T-helper 17 cell (primary cell): ENCODE measurements at regions not wholly inside any gene's neighbourhood (a gene's known extent, or its start where the extent isn't known, plus 50 kb on each side); places are given as distances from the start of the nearest gene placed in this dataset.
"Not testable (repeated sequence)": the region's sequence is repeated elsewhere in the genome, so short reads cannot be mapped to it uniquely, and the experiment has no call there.

ENCODE experiments used
- ATAC-seq: fragments of 150-1000 bp; cut with Tn5 transposase; 2 replicates; pipeline ENCODE4 v1.10.0; 2021; ENCODE audit warnings: mild to moderate bottlenecking, moderate library complexity
- DNase-seq, 3 donors: peaks; one replicate each; pipeline versions ENCODE4 v3.0.0 to v3.0.0-alpha.2; 2020 to 2021
- H3K9me3 ChIP-seq: one replicate; pipeline ENCODE4 v1.7.0; 2013; ENCODE audit warnings: low read length, mild to moderate bottlenecking; ENCODE audit not compliant: control insufficient read depth, poor library complexity, severe bottlenecking
- H3K27ac Mint-ChIP-seq: one replicate; pipeline ENCODE4 v1.8.0; 2022; ENCODE audit warnings: mild to moderate bottlenecking, moderate library complexity, mixed read lengths
- H3K27me3 Mint-ChIP-seq: one replicate; pipeline ENCODE4 v1.8.0; 2022; ENCODE audit warnings: mixed read lengths
- H3K36me3 Mint-ChIP-seq: one replicate; pipeline ENCODE4 v1.8.0; 2022; ENCODE audit warnings: low read depth, mixed read lengths
- H3K4me1 Mint-ChIP-seq: one replicate; pipeline ENCODE4 v1.8.0; 2022; ENCODE audit warnings: mild to moderate bottlenecking, mixed read lengths
- H3K4me3 Mint-ChIP-seq: one replicate; pipeline ENCODE4 v1.8.0; 2022; ENCODE audit warnings: mild to moderate bottlenecking, moderate library complexity, mixed read lengths

DNA sequence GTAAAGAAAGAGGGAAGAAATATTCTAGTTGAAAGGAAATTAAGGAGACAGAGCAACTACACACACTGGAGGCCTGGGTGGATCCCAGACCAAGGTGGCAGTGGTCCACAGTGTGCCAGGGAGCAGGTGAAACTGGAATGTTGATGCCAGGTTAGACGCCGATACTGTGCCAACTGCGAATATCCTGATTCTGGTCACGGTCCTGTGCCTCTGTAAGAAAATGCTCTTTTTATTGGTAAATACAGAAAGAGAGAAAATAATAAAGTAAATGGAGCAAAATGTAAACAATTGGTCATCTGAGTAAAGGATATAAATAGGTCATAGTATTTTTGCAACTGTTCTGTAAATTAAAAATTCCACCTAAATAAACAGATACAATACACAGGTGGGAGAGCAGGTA is 131.1 kb downstream of the ATP6V0E2 start:
- H3K9me3 ChIP-seq, H3K4me3 Mint-ChIP-seq, H3K27me3 Mint-ChIP-seq, H3K27ac Mint-ChIP-seq, ATAC-seq, H3K4me1 Mint-ChIP-seq, H3K36me3 Mint-ChIP-seq, DNase-seq: not testable (repeated sequence)

DNA sequence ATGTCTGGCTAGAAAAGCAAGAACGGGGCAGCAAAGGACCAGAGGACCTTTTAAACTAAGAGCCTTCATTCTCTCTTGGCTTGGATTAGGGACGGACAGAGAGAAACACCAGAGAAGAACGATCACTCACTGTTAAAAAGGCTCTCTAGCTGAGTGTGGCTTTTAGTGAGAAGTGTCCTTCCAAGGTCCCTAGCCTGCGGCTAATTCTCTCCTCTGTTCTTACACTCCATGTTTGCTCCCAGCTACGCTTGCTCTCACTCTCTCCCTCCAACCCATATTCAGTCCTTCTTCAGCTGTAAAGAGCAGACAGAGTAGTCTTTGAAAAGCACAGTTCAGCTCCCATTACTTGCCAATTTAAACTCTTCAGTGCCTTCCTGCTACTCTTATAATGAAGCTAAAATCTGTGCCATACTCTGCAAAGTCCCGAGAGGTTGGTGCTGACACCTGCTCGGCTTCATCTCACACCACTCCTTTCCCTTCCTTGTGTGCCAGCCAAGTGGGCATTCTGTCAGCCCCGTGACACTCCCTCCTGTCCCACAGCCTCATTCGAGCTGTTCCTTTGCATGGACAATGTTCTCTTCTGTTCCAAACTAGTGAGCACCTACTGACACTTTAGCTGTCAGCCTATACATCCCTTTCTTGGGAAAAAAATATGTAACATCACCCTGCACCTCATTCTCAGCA is 136.0 kb downstream of the ATP6V0E2 start:
- H3K27me3 Mint-ChIP-seq: not testable (repeated sequence)

GRCh38 chr7:150016651-150017189 is 143.0 kb downstream of the ATP6V0E2 start:
- not testable (repeated sequence) for H3K4me3 Mint-ChIP-seq, H3K27me3 Mint-ChIP-seq, ATAC-seq, H3K9me3 ChIP-seq, H3K27ac Mint-ChIP-seq, DNase-seq, H3K4me1 Mint-ChIP-seq, H3K36me3 Mint-ChIP-seq

More for the DNA sequence above, 136.0 kb downstream of the ATP6V0E2 start:
- ATAC-seq, DNase-seq, H3K4me3 Mint-ChIP-seq, H3K36me3 Mint-ChIP-seq, H3K27ac Mint-ChIP-seq, H3K9me3 ChIP-seq, H3K4me1 Mint-ChIP-seq: not testable (repeated sequence)

DNA sequence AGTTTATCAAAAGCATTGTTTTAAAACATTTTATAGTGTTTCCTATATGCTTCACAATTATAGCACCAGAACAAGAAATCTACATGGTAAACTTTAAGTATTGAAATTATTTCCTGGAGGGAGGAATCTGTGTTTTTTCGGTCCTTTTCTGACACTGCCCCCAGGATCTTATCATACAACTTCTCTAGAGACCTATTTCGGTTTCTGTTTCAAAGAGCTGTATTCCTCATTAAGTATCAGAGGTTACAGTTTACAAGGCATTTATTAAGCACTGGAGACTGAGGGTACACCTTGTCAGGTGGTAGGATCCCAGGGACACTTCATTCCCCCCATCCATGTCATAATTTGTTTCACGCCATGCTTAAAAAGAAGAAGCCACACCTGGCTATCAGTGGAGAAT is 146.4 kb downstream of the ATP6V0E2 start:
- not testable (repeated sequence) for ATAC-seq, H3K4me3 Mint-ChIP-seq, H3K4me1 Mint-ChIP-seq

DNA sequence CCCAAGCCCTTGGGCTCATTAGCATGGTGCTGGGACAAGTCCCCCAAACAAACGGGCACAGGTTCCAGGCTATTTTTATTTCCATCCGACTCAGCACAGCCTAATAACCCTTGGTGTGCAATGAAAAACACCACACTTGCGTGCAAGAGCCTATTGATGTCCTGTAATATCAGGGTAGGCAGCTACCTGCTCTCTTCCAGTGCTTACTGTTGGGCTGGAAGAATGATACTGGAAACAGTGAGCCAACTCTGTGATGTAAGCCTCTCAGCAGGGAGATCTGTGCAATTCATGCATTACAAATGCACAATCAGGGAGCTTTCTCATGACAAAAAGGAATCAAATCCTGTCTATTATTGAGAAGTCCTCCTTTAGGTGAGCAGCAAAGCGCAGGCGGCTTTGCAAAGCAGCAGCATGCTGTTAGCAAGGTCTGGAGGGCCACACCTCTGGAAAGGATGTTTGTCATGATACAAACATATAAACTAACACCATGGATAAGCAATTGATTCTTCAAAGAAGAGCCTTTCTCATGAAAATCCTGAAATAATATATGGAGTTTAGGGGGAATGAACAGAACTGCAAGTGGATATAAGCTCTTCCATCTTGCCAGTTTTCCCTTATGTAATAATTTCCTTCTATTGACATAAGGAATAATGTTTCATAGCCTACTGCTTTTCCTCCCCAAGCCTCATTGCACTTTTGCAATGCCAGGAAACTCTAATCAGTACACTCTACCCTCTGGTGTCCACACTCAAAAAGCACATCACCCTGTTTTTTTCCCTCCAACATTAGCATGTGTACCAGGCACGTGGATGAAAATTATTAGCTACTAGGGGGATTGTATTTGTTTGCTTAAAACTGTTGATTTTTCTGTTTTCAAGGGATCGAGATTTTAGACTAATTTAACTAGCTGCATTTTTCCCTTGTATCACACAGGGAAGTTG is 151.1 kb downstream of the ATP6V0E2 start:
- not testable (repeated sequence) for H3K4me3 Mint-ChIP-seq, H3K36me3 Mint-ChIP-seq, H3K9me3 ChIP-seq, DNase-seq, H3K27ac Mint-ChIP-seq, H3K27me3 Mint-ChIP-seq, ATAC-seq, H3K4me1 Mint-ChIP-seq

More for the DNA sequence above, 146.4 kb downstream of the ATP6V0E2 start:
- DNase-seq, H3K9me3 ChIP-seq, H3K27ac Mint-ChIP-seq, H3K27me3 Mint-ChIP-seq, H3K36me3 Mint-ChIP-seq: not testable (repeated sequence)

- H3K36me3 Mint-ChIP-seq, ATAC-seq, H3K27me3 Mint-ChIP-seq, H3K27ac Mint-ChIP-seq, H3K4me1 Mint-ChIP-seq, H3K9me3 ChIP-seq, DNase-seq, H3K4me3 Mint-ChIP-seq: not testable (repeated sequence)
These were observed 152.0 kb downstream of the ATP6V0E2 start for GRCh38 chr7:150025802-150026201.

GRCh38 chr7:150028344-150029012 is 154.7 kb downstream of the ATP6V0E2 start:
- not testable (repeated sequence) for DNase-seq, H3K27ac Mint-ChIP-seq, H3K4me3 Mint-ChIP-seq, H3K4me1 Mint-ChIP-seq, H3K27me3 Mint-ChIP-seq, H3K36me3 Mint-ChIP-seq, ATAC-seq, H3K9me3 ChIP-seq

GRCh38 chr7:150029013-150029389 is 155.2 kb downstream of the ATP6V0E2 start:
- not testable (repeated sequence) for ATAC-seq, H3K27ac Mint-ChIP-seq, H3K9me3 ChIP-seq, DNase-seq, H3K4me1 Mint-ChIP-seq, H3K4me3 Mint-ChIP-seq, H3K27me3 Mint-ChIP-seq, H3K36me3 Mint-ChIP-seq

DNA sequence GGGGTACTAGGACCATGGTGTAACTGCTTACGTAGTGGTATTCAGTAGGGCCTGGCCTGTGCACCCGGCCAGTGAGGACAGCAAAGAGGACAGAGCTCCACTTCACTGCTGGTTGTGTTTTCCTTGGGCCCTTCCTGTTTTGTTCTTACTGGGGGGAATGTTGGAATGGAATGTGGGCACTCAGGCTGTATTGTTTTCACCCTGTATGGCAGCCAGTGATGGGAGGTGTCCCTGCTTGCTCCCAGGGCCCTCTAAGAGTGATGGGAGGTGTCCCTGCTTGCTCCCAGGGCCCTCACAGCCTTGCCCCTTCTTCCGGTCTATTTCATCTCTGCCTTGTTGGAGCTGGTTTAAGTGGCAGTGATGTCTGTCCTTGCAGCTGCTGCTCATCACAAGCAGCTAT is 158.0 kb downstream of the ATP6V0E2 start:
- ATAC-seq, H3K27me3 Mint-ChIP-seq, H3K4me1 Mint-ChIP-seq: not testable (repeated sequence)

GRCh38 chr7:150033711-150034110 is 159.9 kb downstream of the ATP6V0E2 start:
- not testable (repeated sequence) for H3K9me3 ChIP-seq, H3K4me3 Mint-ChIP-seq, DNase-seq, ATAC-seq, H3K36me3 Mint-ChIP-seq, H3K4me1 Mint-ChIP-seq, H3K27ac Mint-ChIP-seq, H3K27me3 Mint-ChIP-seq

More for the DNA sequence above, 158.0 kb downstream of the ATP6V0E2 start:
- not testable (repeated sequence) for H3K36me3 Mint-ChIP-seq, H3K27ac Mint-ChIP-seq, DNase-seq, H3K9me3 ChIP-seq, H3K4me3 Mint-ChIP-seq

DNA sequence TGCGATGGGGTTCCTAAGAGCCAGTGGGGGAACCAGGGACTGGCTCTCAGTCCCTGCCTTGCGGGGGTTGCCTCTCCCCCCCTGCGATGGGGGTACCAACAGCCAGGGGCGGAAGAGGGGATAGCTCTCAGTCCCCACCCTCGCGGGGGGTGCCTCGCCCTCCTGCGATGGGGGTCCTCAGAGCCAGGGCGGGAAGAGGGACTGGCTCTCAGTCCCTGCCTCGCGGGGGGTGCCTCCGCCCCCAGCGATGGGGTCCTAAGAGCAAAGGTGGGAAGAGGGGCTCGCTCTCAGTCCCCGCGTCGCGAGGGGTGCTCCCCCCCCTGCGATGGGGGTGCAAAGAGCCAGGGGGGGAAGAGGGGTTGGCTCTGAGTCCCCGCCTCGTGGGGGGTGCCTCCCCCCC is 162.0 kb downstream of the ATP6V0E2 start:
- DNase-seq, H3K4me1 Mint-ChIP-seq, H3K36me3 Mint-ChIP-seq, H3K27ac Mint-ChIP-seq, H3K9me3 ChIP-seq, H3K4me3 Mint-ChIP-seq, H3K27me3 Mint-ChIP-seq, ATAC-seq: not testable (repeated sequence)

DNA sequence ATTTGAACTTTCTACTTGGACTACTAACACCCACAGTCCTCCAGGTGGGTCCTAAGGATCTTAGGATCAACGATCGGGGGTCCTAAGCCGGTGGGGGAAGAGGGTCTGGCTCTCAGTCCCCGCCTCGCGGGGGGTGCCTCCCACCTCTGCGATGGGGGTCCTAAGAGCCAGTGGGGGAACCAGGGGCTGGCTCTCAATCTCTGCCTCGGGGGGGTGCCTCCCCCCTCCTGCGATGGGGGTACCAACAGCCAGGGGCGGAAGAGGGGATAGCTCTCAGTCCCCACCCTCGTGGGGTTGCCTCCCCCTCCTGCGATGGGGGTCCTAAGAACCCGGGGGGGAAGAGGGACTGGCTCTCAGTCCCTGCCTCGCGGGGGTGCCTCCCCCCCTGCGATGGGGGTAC is 165.3 kb downstream of the ATP6V0E2 start:
- not testable (repeated sequence) for H3K36me3 Mint-ChIP-seq, H3K9me3 ChIP-seq, H3K4me3 Mint-ChIP-seq, H3K27ac Mint-ChIP-seq, ATAC-seq, DNase-seq, H3K4me1 Mint-ChIP-seq, H3K27me3 Mint-ChIP-seq

- H3K36me3 Mint-ChIP-seq, ATAC-seq, H3K4me3 Mint-ChIP-seq, H3K27ac Mint-ChIP-seq, DNase-seq, H3K9me3 ChIP-seq, H3K4me1 Mint-ChIP-seq: not testable (repeated sequence)
- peaks cover 12% of the 10 kb centered on the region for H3K27me3 Mint-ChIP-seq
These were observed 168.5 kb downstream of the ATP6V0E2 start for GRCh38 chr7:150042281-150042680.
